ENCODE measurements at regions not wholly inside any gene's neighbourhood (a gene's known extent, or its start where the extent isn't known, plus 50 kb on each side); places are given as distances from the start of the nearest gene placed in this dataset.

- no peaks in the 10 kb centered on the region for H3K36me3 ChIP-seq (ENCODE audit: insufficient read depth, low read length)
- H2AFZ ChIP-seq (ENCODE audit: low read depth, low read length): no peak overlapping the region
- no peaks in the 10 kb centered on the region for H3K4me1 ChIP-seq (ENCODE audit: insufficient read depth, low read length)
- no peaks in the 10 kb centered on the region for H3K9me3 ChIP-seq (ENCODE audit: low read length)
- no peak overlapping the region for H3K4me3 ChIP-seq (ENCODE audit: low read length)
- no peaks in the 10 kb centered on the region for H3K27me3 ChIP-seq (ENCODE audit: insufficient read depth, low read length)
Observed at GRCh38 chr6:90715093-90715655, 128.3 kb upstream of the MAP3K7 start.

GRCh38 chr6:90714319-90714718 lies 127.4 kb upstream of the MAP3K7 start:
- Histone ChIP-seq H3K4me3 (ENCODE audit: low read length) (no peak overlapping the region), H3K27me3 (ENCODE audit: insufficient read depth, low read length) (no peaks in the 10 kb centered on the region), H2AFZ (ENCODE audit: low read depth, low read length) (no peak overlapping the region), H3K4me1 (ENCODE audit: insufficient read depth, low read length) (no peaks in the 10 kb centered on the region), H3K36me3 (ENCODE audit: insufficient read depth, low read length) (no peaks in the 10 kb centered on the region), H3K9me3 (ENCODE audit: low read length) (no peaks in the 10 kb centered on the region)

- H3K4me3 ChIP-seq (ENCODE audit: low read length): no peak overlapping the region
- no peak overlapping the region for H2AFZ ChIP-seq (ENCODE audit: low read depth, low read length)
- H3K9me3 ChIP-seq (ENCODE audit: low read length): no peaks in the 10 kb centered on the region
- H3K4me1 ChIP-seq (ENCODE audit: insufficient read depth, low read length): no peaks in the 10 kb centered on the region
- no peaks in the 10 kb centered on the region for H3K36me3 ChIP-seq (ENCODE audit: insufficient read depth, low read length)
- H3K27me3 ChIP-seq (ENCODE audit: insufficient read depth, low read length): no peaks in the 10 kb centered on the region
Observed at GRCh38 chr6:90712114-90712513, 125.2 kb upstream of the MAP3K7 start.

GRCh38 chr6:90709431-90709996 lies 122.6 kb upstream of the MAP3K7 start:
- no peak overlapping the region for H2AFZ ChIP-seq (ENCODE audit: low read depth, low read length)
- H3K36me3 ChIP-seq (ENCODE audit: insufficient read depth, low read length): no peaks in the 10 kb centered on the region
- H3K4me3 ChIP-seq (ENCODE audit: low read length): no peak overlapping the region
- H3K27me3 ChIP-seq (ENCODE audit: insufficient read depth, low read length): no peaks in the 10 kb centered on the region
- H3K9me3 ChIP-seq (ENCODE audit: low read length): no peaks in the 10 kb centered on the region
- H3K4me1 ChIP-seq (ENCODE audit: insufficient read depth, low read length): no peaks in the 10 kb centered on the region

- Histone ChIP-seq H3K4me1 (ENCODE audit: insufficient read depth, low read length) (no peaks in the 10 kb centered on the region), H3K27me3 (ENCODE audit: insufficient read depth, low read length) (no peaks in the 10 kb centered on the region), H3K4me3 (ENCODE audit: low read length) (no peak overlapping the region), H2AFZ (ENCODE audit: low read depth, low read length) (no peak overlapping the region), H3K9me3 (ENCODE audit: low read length) (no peaks in the 10 kb centered on the region), H3K36me3 (ENCODE audit: insufficient read depth, low read length) (no peaks in the 10 kb centered on the region)
Observed at GRCh38 chr6:90708206-90708737, 121.4 kb upstream of the MAP3K7 start.

- no peaks in the 10 kb centered on the region for H3K9me3 ChIP-seq (ENCODE audit: low read length)
- no peaks in the 10 kb centered on the region for H3K27me3 ChIP-seq (ENCODE audit: insufficient read depth, low read length)
- H3K36me3 ChIP-seq (ENCODE audit: insufficient read depth, low read length): no peaks in the 10 kb centered on the region
- H2AFZ ChIP-seq (ENCODE audit: low read depth, low read length): no peak overlapping the region
- H3K4me3 ChIP-seq (ENCODE audit: low read length): no peak overlapping the region
- H3K4me1 ChIP-seq (ENCODE audit: insufficient read depth, low read length): no peaks in the 10 kb centered on the region
Observed at GRCh38 chr6:90707246-90707645, 120.4 kb upstream of the MAP3K7 start.

GRCh38 chr6:90703336-90703735 lies 116.5 kb upstream of the MAP3K7 start:
- Histone ChIP-seq H3K9me3 (ENCODE audit: low read length) (no peaks in the 10 kb centered on the region), H2AFZ (ENCODE audit: low read depth, low read length) (no peak overlapping the region), H3K4me1 (ENCODE audit: insufficient read depth, low read length) (no peaks in the 10 kb centered on the region), H3K36me3 (ENCODE audit: insufficient read depth, low read length) (no peaks in the 10 kb centered on the region), H3K27me3 (ENCODE audit: insufficient read depth, low read length) (no peaks in the 10 kb centered on the region), H3K4me3 (ENCODE audit: low read length) (no peak overlapping the region)

- no peaks in the 10 kb centered on the region for H3K36me3 ChIP-seq (ENCODE audit: insufficient read depth, low read length)
- H3K27me3 ChIP-seq (ENCODE audit: insufficient read depth, low read length): no peaks in the 10 kb centered on the region
- no peaks in the 10 kb centered on the region for H3K9me3 ChIP-seq (ENCODE audit: low read length)
- peak overlapping the region; percentile 16 for H2AFZ ChIP-seq (ENCODE audit: low read depth, low read length)
- no peak overlapping the region for H3K4me3 ChIP-seq (ENCODE audit: low read length)
- no peaks in the 10 kb centered on the region for H3K4me1 ChIP-seq (ENCODE audit: insufficient read depth, low read length)
Observed at GRCh38 chr6:90701926-90702325, 115.1 kb upstream of the MAP3K7 start.

GRCh38 chr6:90701146-90701781 lies 114.4 kb upstream of the MAP3K7 start:
- Histone ChIP-seq H2AFZ (ENCODE audit: low read depth, low read length) (peak overlapping the region; percentile 16), H3K9me3 (ENCODE audit: low read length) (no peaks in the 10 kb centered on the region), H3K4me1 (ENCODE audit: insufficient read depth, low read length) (no peaks in the 10 kb centered on the region), H3K36me3 (ENCODE audit: insufficient read depth, low read length) (no peaks in the 10 kb centered on the region), H3K27me3 (ENCODE audit: insufficient read depth, low read length) (no peaks in the 10 kb centered on the region), H3K4me3 (ENCODE audit: low read length) (no peak overlapping the region)

- Histone ChIP-seq H3K4me3 (ENCODE audit: low read length) (no peak overlapping the region), H3K36me3 (ENCODE audit: insufficient read depth, low read length) (no peaks in the 10 kb centered on the region), H3K27me3 (ENCODE audit: insufficient read depth, low read length) (no peaks in the 10 kb centered on the region), H3K9me3 (ENCODE audit: low read length) (no peaks in the 10 kb centered on the region), H3K4me1 (ENCODE audit: insufficient read depth, low read length) (no peaks in the 10 kb centered on the region), H2AFZ (ENCODE audit: low read depth, low read length) (no peak overlapping the region)
Observed at GRCh38 chr6:90695316-90695715, 108.4 kb upstream of the MAP3K7 start.

GRCh38 chr6:90694802-90695201 lies 107.9 kb upstream of the MAP3K7 start:
- Histone ChIP-seq H3K36me3 (ENCODE audit: insufficient read depth, low read length) (no peaks in the 10 kb centered on the region), H3K9me3 (ENCODE audit: low read length) (no peaks in the 10 kb centered on the region), H3K27me3 (ENCODE audit: insufficient read depth, low read length) (no peaks in the 10 kb centered on the region), H2AFZ (ENCODE audit: low read depth, low read length) (no peak overlapping the region), H3K4me3 (ENCODE audit: low read length) (no peak overlapping the region), H3K4me1 (ENCODE audit: insufficient read depth, low read length) (no peaks in the 10 kb centered on the region)

GRCh38 chr6:90691823-90692222 lies 105.0 kb upstream of the MAP3K7 start:
- Histone ChIP-seq H3K4me3 (ENCODE audit: low read length) (no peak overlapping the region), H3K36me3 (ENCODE audit: insufficient read depth, low read length) (no peaks in the 10 kb centered on the region), H2AFZ (ENCODE audit: low read depth, low read length) (no peak overlapping the region), H3K27me3 (ENCODE audit: insufficient read depth, low read length) (no peaks in the 10 kb centered on the region), H3K9me3 (ENCODE audit: low read length) (no peaks in the 10 kb centered on the region), H3K4me1 (ENCODE audit: insufficient read depth, low read length) (no peaks in the 10 kb centered on the region)

GRCh38 chr6:90689172-90689571 lies 102.3 kb upstream of the MAP3K7 start:
- no peaks in the 10 kb centered on the region for H3K9me3 ChIP-seq (ENCODE audit: low read length)
- H2AFZ ChIP-seq (ENCODE audit: low read depth, low read length): no peak overlapping the region
- no peaks in the 10 kb centered on the region for H3K4me1 ChIP-seq (ENCODE audit: insufficient read depth, low read length)
- H3K36me3 ChIP-seq (ENCODE audit: insufficient read depth, low read length): no peaks in the 10 kb centered on the region
- no peak overlapping the region for H3K4me3 ChIP-seq (ENCODE audit: low read length)
- no peaks in the 10 kb centered on the region for H3K27me3 ChIP-seq (ENCODE audit: insufficient read depth, low read length)

Data from neuron (in vitro differentiated cells).